GM11168 (cell line): ENCODE measurements at regions not wholly inside any gene's neighbourhood (a gene's known extent, or its start where the extent isn't known, plus 50 kb on each side); places are given as distances from the start of the nearest gene placed in this dataset.

Source experiments
- in situ Hi-C: fragments of 300-500 bp; cut with MboI; formaldehyde crosslinking; loops from one replicate; pipeline ENCODE4 v1.12.0; 2022; ENCODE audit warnings: low sequenced_read_pairs; ENCODE audit not compliant: unreplicated experiment

GRCh38 chr12:78473136-78473535 lies 391.4 kb upstream of the SYT1 start:
- in situ Hi-C loops = no loop called here

GRCh38 chr12:78473561-78473960 lies 391.0 kb upstream of the SYT1 start:
- in situ Hi-C loops = no loop called here

- in situ Hi-C loops = no loop called here
These were observed 380.7 kb upstream of the SYT1 start for GRCh38 chr12:78483767-78484315.

- in situ Hi-C loops = no loop called here
These were observed 374.6 kb upstream of the SYT1 start for GRCh38 chr12:78489990-78490389.

- in situ Hi-C loops = no loop called here
These were observed 373.7 kb upstream of the SYT1 start for GRCh38 chr12:78490861-78491260.

GRCh38 chr12:78494911-78495310 lies 369.7 kb upstream of the SYT1 start:
- in situ Hi-C loops = no loop called here

- in situ Hi-C loops = no loop called here
These were observed 362.7 kb upstream of the SYT1 start for GRCh38 chr12:78501825-78502224.

- in situ Hi-C loops = no loop called here
These were observed 345.2 kb upstream of the SYT1 start for GRCh38 chr12:78519422-78519821.

- in situ Hi-C loops = no loop called here
These were observed 334.3 kb upstream of the SYT1 start for GRCh38 chr12:78530100-78530765.

- in situ Hi-C loops = no loop called here
These were observed 332.6 kb upstream of the SYT1 start for GRCh38 chr12:78531831-78532458.

GRCh38 chr12:78534311-78534710 lies 330.3 kb upstream of the SYT1 start:
- in situ Hi-C loops = no loop called here

- in situ Hi-C loops = no loop called here
These were observed 323.8 kb upstream of the SYT1 start for GRCh38 chr12:78540606-78541336.

GRCh38 chr12:78550831-78551230 lies 313.7 kb upstream of the SYT1 start:
- in situ Hi-C loops = loop anchor here (25.0 kb wide), 1 partner anchor 611 kb away; no protein-coding TSS in a partner anchor

GRCh38 chr12:78555802-78556201 lies 308.8 kb upstream of the SYT1 start:
- in situ Hi-C loops = loop anchor here (25.0 kb wide), 1 partner anchor 606 kb away; no protein-coding TSS in a partner anchor

- in situ Hi-C loops = loop anchor here (25.0 kb wide), 1 partner anchor 606 kb away; no protein-coding TSS in a partner anchor
These were observed 307.9 kb upstream of the SYT1 start for GRCh38 chr12:78556651-78557050.

- in situ Hi-C loops = loop anchor here (25.0 kb wide), 1 partner anchor 603 kb away; no protein-coding TSS in a partner anchor
These were observed 305.2 kb upstream of the SYT1 start for GRCh38 chr12:78559416-78559815.

GRCh38 chr12:78559886-78560285 lies 304.7 kb upstream of the SYT1 start:
- in situ Hi-C loops = loop anchor here (25.0 kb wide), 1 partner anchor 602 kb away; no protein-coding TSS in a partner anchor

GRCh38 chr12:78560633-78561032 lies 303.9 kb upstream of the SYT1 start:
- in situ Hi-C loops = loop anchor here (25.0 kb wide), 1 partner anchor 602 kb away; no protein-coding TSS in a partner anchor

GRCh38 chr12:78562368-78563205 lies 302.0 kb upstream of the SYT1 start:
- in situ Hi-C loops = loop anchor here (25.0 kb wide), 1 partner anchor 600 kb away; no protein-coding TSS in a partner anchor

GRCh38 chr12:78563826-78564225 lies 300.7 kb upstream of the SYT1 start:
- in situ Hi-C loops = loop anchor here (25.0 kb wide), 1 partner anchor 598 kb away; no protein-coding TSS in a partner anchor
